NOMO-1 (cell line): ENCODE measurements at regions not wholly inside any gene's neighbourhood (a gene's known extent, or its start where the extent isn't known, plus 50 kb on each side); places are given as distances from the start of the nearest gene placed in this dataset.
A peak's percentile ranks its signal among the peaks of the same experiment; 100 is the strongest.

Experiments
- DNase-seq, 2 experiments: peaks; one replicate each; lab custom pipeline; 2025; ENCODE audit not compliant: unreplicated experiment in 2 of 2; lab: John Stamatoyannopoulos, UW

GRCh38 chr5:162323466-162323865 is 255.9 kb downstream of the GABRG2 start:
- no peak for DNase-seq

GRCh38 chr5:162324328-162324727 is 256.8 kb downstream of the GABRG2 start:
- no peak for DNase-seq

- DNase-seq, result no peak
Observed at GRCh38 chr5:162325143-162325727, 257.7 kb downstream of the GABRG2 start.

GRCh38 chr5:162334944-162335343 is 267.4 kb downstream of the GABRG2 start:
- DNase-seq, result peak; percentile 26 to 28

GRCh38 chr5:162360373-162360931 is 292.9 kb downstream of the GABRG2 start:
- DNase-seq, result no peak

- no peak for DNase-seq
Observed at GRCh38 chr5:162372256-162372655, 304.7 kb downstream of the GABRG2 start.

- no peak for DNase-seq
Observed at GRCh38 chr5:162377895-162378294, 310.3 kb downstream of the GABRG2 start.

GRCh38 chr5:162382839-162383238 is 315.3 kb downstream of the GABRG2 start:
- DNase-seq, result no peak

- DNase-seq, result no peak
Observed at GRCh38 chr5:162384225-162384624, 316.7 kb downstream of the GABRG2 start.

- DNase-seq, result no peak
Observed at GRCh38 chr5:162391833-162392232, 324.3 kb downstream of the GABRG2 start.

- no peak for DNase-seq
Observed at GRCh38 chr5:162392336-162392735, 324.8 kb downstream of the GABRG2 start.

GRCh38 chr5:162393534-162393933 is 326.0 kb downstream of the GABRG2 start:
- DNase-seq, result no peak

GRCh38 chr5:162407614-162408013 is 340.0 kb downstream of the GABRG2 start:
- no peak for DNase-seq

GRCh38 chr5:162410365-162410764 is 342.8 kb downstream of the GABRG2 start:
- DNase-seq, result no peak

- DNase-seq, result no peak
Observed at GRCh38 chr5:162429142-162429541, 361.6 kb downstream of the GABRG2 start.

GRCh38 chr5:162434281-162434680 is 366.7 kb downstream of the GABRG2 start:
- no peak for DNase-seq

- no peak for DNase-seq
Observed at GRCh38 chr5:162436055-162436454, 368.5 kb downstream of the GABRG2 start.

GRCh38 chr5:162444129-162444762 is 376.7 kb downstream of the GABRG2 start:
- no peak for DNase-seq

GRCh38 chr5:162456086-162456485 is 388.5 kb downstream of the GABRG2 start:
- no peak for DNase-seq

- DNase-seq, result no peak
Observed at GRCh38 chr5:162466011-162466410, 398.4 kb downstream of the GABRG2 start.

- DNase-seq, result no peak
Observed at GRCh38 chr5:162473041-162473714, 405.6 kb downstream of the GABRG2 start.

GRCh38 chr5:162474239-162474638 is 406.7 kb downstream of the GABRG2 start:
- DNase-seq, result no peak
